Muscle of leg (tissue), 3 donors: ENCODE measurements at regions not wholly inside any gene's neighbourhood (a gene's known extent, or its start where the extent isn't known, plus 50 kb on each side); places are given as distances from the start of the nearest gene placed in this dataset.
"Not testable (repeated sequence)": the region's sequence is repeated elsewhere in the genome, so short reads cannot be mapped to it uniquely, and the experiment has no call there.

Experiments
- DNase-seq: peaks from one replicate; pipeline ENCODE4 v3.0.0; 2013
- H3K27ac ChIP-seq: one replicate; pipeline ENCODE4 v1.5.1; 2013; ENCODE audit warnings: mild to moderate bottlenecking, low read length, control low read depth
- H3K27me3 ChIP-seq: one replicate; pipeline ENCODE4 v1.6.1; 2013; ENCODE audit warnings: low read length; ENCODE audit not compliant: control insufficient read depth, insufficient read depth
- H3K36me3 ChIP-seq: one replicate; pipeline ENCODE4 v1.6.1; 2013; ENCODE audit warnings: low read length; ENCODE audit not compliant: control insufficient read depth, insufficient read depth
- H3K4me1 ChIP-seq: one replicate; pipeline ENCODE4 v1.6.1; 2013; ENCODE audit warnings: low read length; ENCODE audit not compliant: control insufficient read depth, insufficient read depth
- H3K4me3 ChIP-seq: one replicate; pipeline ENCODE4 v1.5.1; 2013; ENCODE audit warnings: low read length, control low read depth
- H3K9me3 ChIP-seq: replicated peaks from 2 replicates; pipeline ENCODE4 v1.6.1; 2013; ENCODE audit warnings: low read depth, low read length; ENCODE audit not compliant: control insufficient read depth
- WGBS: methylation state at CpG from one replicate; pipeline ENCODE4 v1.1.5; 2013; ENCODE audit warnings: missing lambda C conversion rate; ENCODE audit not compliant: insufficient coverage; 5-methylcytosine and 5-hydroxymethylcytosine counted together

- WGBS = 42% methylated on average over 2 of the region's 3 CpGs
- no peaks in the 10 kb centered on the region for H3K27me3 ChIP-seq
- H3K27ac ChIP-seq = no peak overlapping the region
- DNase-seq = no peak
- no peaks in the 10 kb centered on the region for H3K36me3 ChIP-seq
- no peak overlapping the region for H3K4me3 ChIP-seq
- H3K9me3 ChIP-seq = no peaks in the 10 kb centered on the region
- H3K4me1 ChIP-seq = no peaks in the 10 kb centered on the region
These were observed 306.7 kb upstream of the BRINP1 start for GRCh38 chr9:119675951-119676350.

- not testable (repeated sequence) for H3K4me1 ChIP-seq, H3K9me3 ChIP-seq, H3K27me3 ChIP-seq, H3K27ac ChIP-seq, H3K4me3 ChIP-seq, DNase-seq, H3K36me3 ChIP-seq
- WGBS = no CpG with 5 or more reads among the region's 4 CpGs
These were observed 303.5 kb upstream of the BRINP1 start for GRCh38 chr9:119672763-119673162.

- DNase-seq = no peak
- H3K27me3 ChIP-seq = no peaks in the 10 kb centered on the region
- H3K4me1 ChIP-seq = no peaks in the 10 kb centered on the region
- no peaks in the 10 kb centered on the region for H3K36me3 ChIP-seq
- H3K27ac ChIP-seq = no peak overlapping the region
- WGBS = 100% methylated on average over 1 of the region's 2 CpGs
- no peak overlapping the region for H3K4me3 ChIP-seq
- no peaks in the 10 kb centered on the region for H3K9me3 ChIP-seq
These were observed 298.7 kb upstream of the BRINP1 start for GRCh38 chr9:119667916-119668315.

- no peaks in the 10 kb centered on the region for H3K36me3 ChIP-seq
- WGBS = no CpG with 5 or more reads among the region's 2 CpGs
These were observed 297.9 kb upstream of the BRINP1 start for GRCh38 chr9:119667163-119667562.

GRCh38 chr9:119662329-119662728 lies 293.1 kb upstream of the BRINP1 start:
- no peak overlapping the region for H3K4me3 ChIP-seq
- H3K4me1 ChIP-seq = no peaks in the 10 kb centered on the region
- H3K9me3 ChIP-seq = no peaks in the 10 kb centered on the region
- no peak for DNase-seq
- H3K27me3 ChIP-seq = no peaks in the 10 kb centered on the region
- no peaks in the 10 kb centered on the region for H3K36me3 ChIP-seq
- H3K27ac ChIP-seq = no peak overlapping the region
- no CpG with 5 or more reads among the region's 4 CpGs for WGBS

More at GRCh38 chr9:119667163-119667562, 297.9 kb upstream of the BRINP1 start:
- Histone ChIP-seq H3K4me3 (no peak overlapping the region), H3K9me3 (no peaks in the 10 kb centered on the region), H3K27me3 (no peaks in the 10 kb centered on the region), H3K27ac (no peak overlapping the region), H3K4me1 (no peaks in the 10 kb centered on the region)
- no peak for DNase-seq

- no peaks in the 10 kb centered on the region for H3K4me1 ChIP-seq
- H3K27ac ChIP-seq = no peak overlapping the region
- no CpG with 5 or more reads among the region's 5 CpGs for WGBS
- no peak for DNase-seq
- no peaks in the 10 kb centered on the region for H3K36me3 ChIP-seq
- H3K9me3 ChIP-seq = no peaks in the 10 kb centered on the region
- no peak overlapping the region for H3K4me3 ChIP-seq
- no peaks in the 10 kb centered on the region for H3K27me3 ChIP-seq
These were observed 283.7 kb upstream of the BRINP1 start for GRCh38 chr9:119652931-119653330.

- no peak for DNase-seq
- no peaks in the 10 kb centered on the region for H3K4me1 ChIP-seq
- H3K27ac ChIP-seq = no peak overlapping the region
- no peaks in the 10 kb centered on the region for H3K27me3 ChIP-seq
- H3K9me3 ChIP-seq = no peaks in the 10 kb centered on the region
- H3K36me3 ChIP-seq = no peaks in the 10 kb centered on the region
- H3K4me3 ChIP-seq = no peak overlapping the region
These were observed 280.0 kb upstream of the BRINP1 start for GRCh38 chr9:119649205-119649604.

GRCh38 chr9:119639287-119639955 lies 270.2 kb upstream of the BRINP1 start:
- H3K4me1 ChIP-seq = no peaks in the 10 kb centered on the region
- no peaks in the 10 kb centered on the region for H3K27me3 ChIP-seq
- DNase-seq = peak; percentile 31
- H3K27ac ChIP-seq = no peak overlapping the region
- H3K36me3 ChIP-seq = no peaks in the 10 kb centered on the region
- 76% methylated on average over 7 of the region's 12 CpGs for WGBS
- no peaks in the 10 kb centered on the region for H3K9me3 ChIP-seq
- H3K4me3 ChIP-seq = no peak overlapping the region

GRCh38 chr9:119634006-119634405 lies 264.8 kb upstream of the BRINP1 start:
- Histone ChIP-seq H3K4me3 (no peak overlapping the region), H3K27ac (no peak overlapping the region), H3K36me3 (no peaks in the 10 kb centered on the region), H3K4me1 (no peaks in the 10 kb centered on the region), H3K9me3 (no peaks in the 10 kb centered on the region), H3K27me3 (no peaks in the 10 kb centered on the region)
- WGBS = 58% methylated on average over 6 of the region's 8 CpGs
- no peak for DNase-seq

- 86% methylated on average over 1 of the region's 1 CpG for WGBS
- no peak overlapping the region for H3K27ac ChIP-seq
- H3K36me3 ChIP-seq = no peaks in the 10 kb centered on the region
- H3K4me3 ChIP-seq = no peak overlapping the region
- H3K4me1 ChIP-seq = no peaks in the 10 kb centered on the region
- no peak for DNase-seq
- H3K27me3 ChIP-seq = no peaks in the 10 kb centered on the region
- H3K9me3 ChIP-seq = no peaks in the 10 kb centered on the region
These were observed 242.3 kb upstream of the BRINP1 start for GRCh38 chr9:119611565-119611964.
